GM12878 (cell line): ENCODE measurements at regions not wholly inside any gene's neighbourhood (a gene's known extent, or its start where the extent isn't known, plus 50 kb on each side); places are given as distances from the start of the nearest gene placed in this dataset.

Source experiments
- CTCF ChIP-seq, 3 experiments: IDR thresholded peaks in 2 of 3; conservative IDR thresholded peaks in 1 of 3; 2 replicates each; pipeline ENCODE4 v1.5.1; 2011; ENCODE audit warnings: low read depth in 3 of 3, low read length in 3 of 3, mild to moderate bottlenecking in 3 of 3, control low read depth in 2 of 3, moderate library complexity in 2 of 3, inconsistent platforms in 1 of 3, mixed read lengths in 1 of 3; ENCODE audit not compliant: control insufficient read depth in 2 of 3, insufficient read depth in 1 of 3; ENCODE audit errors: extremely low read depth in 1 of 3
- EZH2 ChIP-seq: IDR thresholded peaks from 2 replicates; pipeline ENCODE4 v1.6.1; 2012; ENCODE audit warnings: low read depth, mild to moderate bottlenecking, control low read depth, inconsistent platforms, low read length, borderline replicate concordance; ENCODE audit not compliant: control insufficient read depth

DNA sequence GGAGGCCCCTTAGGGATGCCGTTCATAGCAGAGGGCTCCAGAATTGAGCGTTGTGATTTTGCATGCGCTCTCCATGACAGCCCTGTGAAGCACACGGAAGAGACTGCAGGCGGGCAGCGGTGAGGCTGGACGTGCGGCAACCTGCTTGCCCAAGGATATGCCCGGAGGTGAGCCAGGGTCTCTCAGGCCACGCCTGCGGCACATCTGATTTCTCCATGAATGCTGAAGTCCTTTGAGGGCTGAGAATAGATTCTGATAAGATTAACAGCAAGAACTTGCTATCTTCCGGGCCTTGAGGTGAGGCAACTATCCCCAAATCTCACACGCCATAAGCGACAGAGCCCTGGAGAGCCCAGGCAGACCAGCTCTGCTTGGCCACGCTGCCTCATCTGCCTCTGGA is 55.6 kb upstream of the LAMA1 start:
- TF ChIP-seq CTCF (IDR thresholded peaks at IDR 0.05 in 2 of 3, conservative IDR thresholded peaks at IDR 0.05 in 1 of 3; ENCODE audit: control insufficient read depth in 2 of 3, extremely low read depth in 1 of 3, insufficient read depth in 1 of 3, low read depth in 3 of 3, low read length in 3 of 3) (no peak), EZH2 (no peak)
